ENCODE measurements at regions not wholly inside any gene's neighbourhood (a gene's known extent, or its start where the extent isn't known, plus 50 kb on each side); places are given as distances from the start of the nearest gene placed in this dataset.

DNA sequence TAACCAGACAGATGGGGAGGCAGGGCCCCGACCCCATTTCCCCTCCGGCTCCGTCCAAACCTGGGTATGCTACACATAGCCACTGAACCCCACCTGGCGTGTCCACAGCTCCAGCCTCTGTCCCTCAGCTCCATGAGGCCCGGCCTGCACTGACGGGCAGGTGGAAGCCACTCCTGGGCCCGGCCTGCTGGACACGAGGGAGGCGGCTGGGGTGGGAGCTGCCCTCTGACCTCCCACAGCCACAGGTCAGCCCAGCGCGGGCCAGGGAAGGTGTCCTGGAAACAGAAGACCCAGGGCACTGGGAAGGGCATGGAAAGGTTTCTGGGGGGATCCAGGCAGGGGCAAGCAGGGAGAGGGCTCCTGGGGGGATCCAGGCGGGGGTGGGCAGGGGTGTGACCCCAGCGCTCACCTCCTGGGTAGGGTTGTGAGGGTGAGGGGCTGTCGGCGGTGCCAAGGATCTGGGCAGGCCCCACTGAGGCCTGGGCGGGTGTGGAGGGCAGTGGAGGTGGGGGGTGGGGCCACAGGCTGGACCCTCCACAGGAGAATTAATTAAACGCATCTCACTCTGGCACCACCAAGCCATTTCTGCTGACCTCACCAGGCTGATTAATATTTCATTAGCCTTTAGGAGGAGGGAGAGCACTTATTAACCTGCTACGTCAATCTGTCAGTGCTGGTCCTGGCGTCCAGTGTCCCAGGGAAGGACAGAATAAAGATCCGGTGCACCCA, 108.9 kb downstream of the UNCX start:
- Histone ChIP-seq H3K27ac (ENCODE audit: low read depth, low read length, poor library complexity, severe bottlenecking) (no peak overlapping the region), H3K9me2 (ENCODE audit: insufficient read depth, low read length) (no peaks in the 10 kb centered on the region), H3K36me3 (ENCODE audit: insufficient read depth, low read length) (no peaks in the 10 kb centered on the region), H3K9me3 (ENCODE audit: low read length) (peaks cover 7% of the 10 kb centered on the region), H3K4me2 (ENCODE audit: low read length) (no peak overlapping the region), H3K79me2 (ENCODE audit: insufficient read depth, low read depth, low read length) (no peaks in the 10 kb centered on the region), H3K4me3 (ENCODE audit: low read depth, low read length, poor library complexity, severe bottlenecking) (no peak overlapping the region), H4K20me1 (ENCODE audit: insufficient read depth, low read length) (no peaks in the 10 kb centered on the region), H2AFZ (ENCODE audit: low read length) (no peak overlapping the region), H3K4me1 (ENCODE audit: insufficient read depth, low read length, poor library complexity, severe bottlenecking) (no peaks in the 10 kb centered on the region)
- POLR2A ChIA-PET = no interaction called here
- CTCF ChIA-PET (ENCODE audit: unreplicated experiment) = no interaction called here
- TF ChIP-seq, protein P1, sequence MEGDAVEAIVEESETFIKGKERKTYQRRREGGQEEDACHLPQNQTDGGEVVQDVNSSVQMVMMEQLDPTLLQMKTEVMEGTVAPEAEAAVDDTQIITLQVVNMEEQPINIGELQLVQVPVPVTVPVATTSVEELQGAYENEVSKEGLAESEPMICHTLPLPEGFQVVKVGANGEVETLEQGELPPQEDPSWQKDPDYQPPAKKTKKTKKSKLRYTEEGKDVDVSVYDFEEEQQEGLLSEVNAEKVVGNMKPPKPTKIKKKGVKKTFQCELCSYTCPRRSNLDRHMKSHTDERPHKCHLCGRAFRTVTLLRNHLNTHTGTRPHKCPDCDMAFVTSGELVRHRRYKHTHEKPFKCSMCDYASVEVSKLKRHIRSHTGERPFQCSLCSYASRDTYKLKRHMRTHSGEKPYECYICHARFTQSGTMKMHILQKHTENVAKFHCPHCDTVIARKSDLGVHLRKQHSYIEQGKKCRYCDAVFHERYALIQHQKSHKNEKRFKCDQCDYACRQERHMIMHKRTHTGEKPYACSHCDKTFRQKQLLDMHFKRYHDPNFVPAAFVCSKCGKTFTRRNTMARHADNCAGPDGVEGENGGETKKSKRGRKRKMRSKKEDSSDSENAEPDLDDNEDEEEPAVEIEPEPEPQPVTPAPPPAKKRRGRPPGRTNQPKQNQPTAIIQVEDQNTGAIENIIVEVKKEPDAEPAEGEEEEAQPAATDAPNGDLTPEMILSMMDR (conservative IDR thresholded peaks at IDR 0.05; ENCODE audit: low read length) = no peak
- TF ChIP-seq EZH2phosphoT487 (IDR thresholded peaks at IDR 0.05; ENCODE audit: borderline replicate concordance, low read depth, low read length) = no peak
- intact Hi-C loops (cut with micrococcal nuclease; ENCODE audit: unreplicated experiment) = no loop called here
- no TSS peak for BruUV-seq (replicated peaks)
- no peak for DNase-seq (ENCODE audit: low spot score)

DNA sequence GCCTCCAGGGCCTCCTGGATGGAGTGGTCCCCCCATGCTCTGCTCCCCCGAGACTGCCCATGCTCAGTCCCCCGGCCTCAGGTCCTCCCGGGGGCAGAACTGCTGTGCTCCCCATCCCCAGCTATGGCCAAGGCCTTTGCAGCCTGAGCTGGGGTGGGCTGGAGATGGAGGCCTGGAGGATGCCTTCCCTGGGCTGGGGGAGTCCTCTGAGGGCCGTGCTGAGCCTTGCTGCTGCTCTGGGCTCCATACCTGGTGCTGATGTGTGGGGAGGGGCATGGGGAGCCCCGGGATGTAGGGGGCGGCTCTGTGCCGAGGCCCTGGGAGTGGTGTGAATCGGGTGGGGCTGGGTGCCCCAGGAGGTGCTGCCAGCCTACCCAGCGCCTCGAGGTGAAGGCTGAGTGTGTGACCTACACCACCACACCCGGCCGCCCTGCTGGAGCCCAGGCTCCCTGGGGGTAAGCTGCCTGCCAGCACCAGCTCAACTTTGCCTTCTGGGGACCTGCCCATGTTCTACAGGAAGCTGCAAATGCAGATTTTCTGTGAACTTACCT, 109.5 kb downstream of the UNCX start:
- no peak overlapping the region for H2AFZ ChIP-seq (ENCODE audit: low read length)
- H3K9me2 ChIP-seq (ENCODE audit: insufficient read depth, low read length) = no peaks in the 10 kb centered on the region
- H3K4me3 ChIP-seq (ENCODE audit: low read depth, low read length, poor library complexity, severe bottlenecking) = no peak overlapping the region
- H3K36me3 ChIP-seq (ENCODE audit: insufficient read depth, low read length) = no peaks in the 10 kb centered on the region
- POLR2A ChIA-PET = no interaction called here
- CTCF ChIA-PET (ENCODE audit: unreplicated experiment) = no interaction called here
- TF ChIP-seq, protein P1 (conservative IDR thresholded peaks at IDR 0.05; ENCODE audit: low read length) = no peak
- no peak for TF ChIP-seq EZH2phosphoT487 (IDR thresholded peaks at IDR 0.05; ENCODE audit: borderline replicate concordance, low read depth, low read length)
- no peak overlapping the region for H3K4me2 ChIP-seq (ENCODE audit: low read length)
- intact Hi-C loops (cut with micrococcal nuclease; ENCODE audit: unreplicated experiment) = no loop called here
- H3K9me3 ChIP-seq (ENCODE audit: low read length) = peaks cover under 1% of the 10 kb centered on the region; the same call in 1 of the 2 replicates
- no peak overlapping the region for H3K27ac ChIP-seq (ENCODE audit: low read depth, low read length, poor library complexity, severe bottlenecking)
- H3K4me1 ChIP-seq (ENCODE audit: insufficient read depth, low read length, poor library complexity, severe bottlenecking) = no peaks in the 10 kb centered on the region
- no peaks in the 10 kb centered on the region for H3K79me2 ChIP-seq (ENCODE audit: insufficient read depth, low read depth, low read length)
- DNase-seq (ENCODE audit: low spot score) = no peak
- H4K20me1 ChIP-seq (ENCODE audit: insufficient read depth, low read length) = no peaks in the 10 kb centered on the region
- no TSS peak for BruUV-seq (replicated peaks)

DNA sequence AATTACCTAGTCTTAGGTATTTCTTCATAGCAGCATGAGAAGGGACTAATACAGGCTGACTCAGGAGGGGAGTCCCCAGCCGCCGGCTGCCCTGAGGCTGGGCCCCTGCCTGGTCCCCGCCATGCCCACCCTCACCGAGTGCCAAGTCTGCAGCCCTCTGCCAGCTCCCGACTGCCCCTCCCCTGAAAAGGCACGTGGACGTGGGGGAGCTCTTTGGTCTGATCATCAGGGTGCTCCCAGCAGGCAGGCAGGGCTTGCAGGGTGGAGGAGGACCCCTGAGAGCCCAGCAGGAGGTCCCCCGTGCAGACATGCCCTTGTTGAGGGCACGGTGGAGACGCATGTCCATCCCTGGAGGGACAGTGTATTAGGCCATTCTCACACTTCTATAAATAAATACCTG, 110.9 kb downstream of the UNCX start:
- Histone ChIP-seq H3K79me2 (ENCODE audit: insufficient read depth, low read depth, low read length) (no peaks in the 10 kb centered on the region), H3K9me3 (ENCODE audit: low read length) (no peaks in the 10 kb centered on the region)

More for the DNA sequence above, 110.9 kb downstream of the UNCX start:
- Histone ChIP-seq H3K9me2 (ENCODE audit: insufficient read depth, low read length) (no peaks in the 10 kb centered on the region), H3K4me2 (ENCODE audit: low read length) (no peak overlapping the region), H3K4me1 (ENCODE audit: insufficient read depth, low read length, poor library complexity, severe bottlenecking) (no peaks in the 10 kb centered on the region), H3K36me3 (ENCODE audit: insufficient read depth, low read length) (no peaks in the 10 kb centered on the region), H2AFZ (ENCODE audit: low read length) (no peak overlapping the region), H3K4me3 (ENCODE audit: low read depth, low read length, poor library complexity, severe bottlenecking) (no peak overlapping the region), H4K20me1 (ENCODE audit: insufficient read depth, low read length) (no peaks in the 10 kb centered on the region), H3K27ac (ENCODE audit: low read depth, low read length, poor library complexity, severe bottlenecking) (no peak overlapping the region)
- CTCF ChIA-PET (ENCODE audit: unreplicated experiment) = no interaction called here
- BruUV-seq (replicated peaks) = no TSS peak
- DNase-seq (ENCODE audit: low spot score) = no peak
- POLR2A ChIA-PET = no interaction called here
- intact Hi-C loops (cut with micrococcal nuclease; ENCODE audit: unreplicated experiment) = no loop called here
- no peak for TF ChIP-seq EZH2phosphoT487 (IDR thresholded peaks at IDR 0.05; ENCODE audit: borderline replicate concordance, low read depth, low read length)
- TF ChIP-seq, protein P1 (conservative IDR thresholded peaks at IDR 0.05; ENCODE audit: low read length) = no peak
